RWPE2 (cell line): ENCODE measurements at regions not wholly inside any gene's neighbourhood (a gene's known extent, or its start where the extent isn't known, plus 50 kb on each side); places are given as distances from the start of the nearest gene placed in this dataset.
"Not testable (repeated sequence)": the region's sequence is repeated elsewhere in the genome, so short reads cannot be mapped to it uniquely, and the experiment has no call there.

Experiments used
- ATAC-seq: fragments of 200-7000 bp; cut with Tn5 transposase; 3 replicates; pipeline ENCODE4 v1.9.1; 2021; ENCODE audit warnings: low read depth
- DNase-seq: peaks from one replicate; pipeline ENCODE4 v3.0.0-alpha.2; 2020; ENCODE audit warnings: low spot score
- H3K27ac ChIP-seq: fragments of 450-650 bp; 2 replicates; pipeline ENCODE4 v1.5.1; 2017; ENCODE audit warnings: mild to moderate bottlenecking; ENCODE audit not compliant: poor library complexity, severe bottlenecking
- H3K27me3 ChIP-seq: fragments of 250-450 bp; sonication (Bioruptor Pico); 2 replicates; pipeline ENCODE4 v1.5.1; 2021; ENCODE audit warnings: mild to moderate bottlenecking, moderate library complexity; ENCODE audit not compliant: insufficient read depth, poor library complexity, severe bottlenecking
- H3K36me3 ChIP-seq: fragments of 250-450 bp; sonication (Bioruptor Pico); 2 replicates; pipeline ENCODE4 v1.5.1; 2020; ENCODE audit warnings: low read depth, mild to moderate bottlenecking, moderate library complexity
- H3K4me1 ChIP-seq: fragments of 250-450 bp; sonication (Bioruptor Pico); 2 replicates; pipeline ENCODE4 v1.5.1; 2021; ENCODE audit warnings: mild to moderate bottlenecking, moderate library complexity; ENCODE audit not compliant: insufficient read depth, poor library complexity, severe bottlenecking
- H3K4me3 ChIP-seq: fragments of 250-450 bp; sonication (Bioruptor Pico); 2 replicates; pipeline ENCODE4 v1.5.1; 2021; ENCODE audit warnings: mild to moderate bottlenecking, moderate library complexity; ENCODE audit not compliant: severe bottlenecking
- H3K9me3 ChIP-seq: fragments of 250-450 bp; sonication (Bioruptor Pico); 2 replicates; pipeline ENCODE4 v1.5.1; 2021; ENCODE audit warnings: mild to moderate bottlenecking, moderate library complexity; ENCODE audit not compliant: severe bottlenecking
- CTCF ChIP-seq: fragments of 450-650 bp; IDR thresholded peaks from one replicate; pipeline ENCODE4 v1.5.1; 2017; ENCODE audit warnings: mild to moderate bottlenecking, moderate library complexity; ENCODE audit not compliant: poor library complexity, severe bottlenecking

GRCh38 chr21:28590026-28590425 lies 402.7 kb downstream of the LTN1 start:
- H3K4me3 ChIP-seq = no peak overlapping the region
- H3K9me3 ChIP-seq = no peaks in the 10 kb centered on the region
- H3K27ac ChIP-seq = no peak overlapping the region
- H3K36me3 ChIP-seq = no peaks in the 10 kb centered on the region
- H3K27me3 ChIP-seq = no peaks in the 10 kb centered on the region
- H3K4me1 ChIP-seq = peaks cover 8% of the 10 kb centered on the region
- DNase-seq (no peak), ATAC-seq (no peak)
- TF ChIP-seq CTCF = no peak

- Histone ChIP-seq H3K27ac (no peak overlapping the region), H3K4me1 (peaks cover 8% of the 10 kb centered on the region), H3K9me3 (no peaks in the 10 kb centered on the region), H3K27me3 (no peaks in the 10 kb centered on the region), H3K36me3 (no peaks in the 10 kb centered on the region), H3K4me3 (no peak overlapping the region)
- DNase-seq (no peak), ATAC-seq (no peak)
- TF ChIP-seq CTCF = no peak
Measured at GRCh38 chr21:28588997-28589396, 403.7 kb downstream of the LTN1 start.

- Histone ChIP-seq H3K4me1 (peaks cover 8% of the 10 kb centered on the region), H3K27me3 (no peaks in the 10 kb centered on the region), H3K27ac (no peak overlapping the region), H3K36me3 (no peaks in the 10 kb centered on the region), H3K9me3 (no peaks in the 10 kb centered on the region), H3K4me3 (no peak overlapping the region)
- DNase-seq = no peak
- no peak for TF ChIP-seq CTCF
- peak; percentile 70 for ATAC-seq
Measured at GRCh38 chr21:28587748-28588147, 404.9 kb downstream of the LTN1 start.

DNA sequence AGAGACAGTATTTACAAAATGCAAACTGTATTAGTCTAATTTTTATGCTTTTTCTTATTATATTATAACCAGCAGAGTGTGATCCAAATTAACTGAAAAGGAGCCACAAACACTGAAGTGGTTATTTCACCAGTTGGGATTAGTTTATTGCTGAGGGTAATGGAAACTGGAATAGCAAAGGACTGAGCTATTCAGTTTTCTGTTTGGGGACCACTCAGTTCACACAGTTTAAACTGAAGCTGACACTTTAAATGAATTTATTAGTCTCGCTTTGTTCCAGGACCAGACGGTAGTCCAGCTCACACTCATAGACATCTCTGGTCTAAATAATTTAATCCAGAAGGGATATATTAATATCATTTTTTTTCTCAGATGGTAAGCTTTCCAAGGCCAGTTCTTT lies 410.7 kb downstream of the LTN1 start:
- no peak overlapping the region for H3K4me3 ChIP-seq
- ATAC-seq = no peak

DNA sequence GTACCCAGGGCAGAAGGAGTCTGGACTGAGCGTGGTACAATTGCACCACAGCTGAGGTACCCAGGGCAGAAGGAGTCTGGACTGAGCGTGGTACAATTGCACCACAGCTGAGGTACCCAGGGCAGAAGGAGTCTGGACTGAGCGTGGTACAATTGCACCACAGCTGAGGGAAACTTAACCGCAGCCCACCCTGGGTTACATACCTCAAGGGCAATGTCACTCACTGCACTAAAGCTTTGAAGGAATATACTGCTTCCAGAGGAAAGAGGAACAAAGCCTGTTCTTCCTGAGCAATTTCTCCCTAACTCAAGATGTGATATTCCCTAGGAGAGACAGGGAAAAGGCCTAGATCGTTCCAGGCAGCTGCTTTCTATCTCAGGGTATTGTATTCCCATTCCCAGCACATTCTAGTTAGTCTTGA lies 411.4 kb downstream of the LTN1 start:
- not testable (repeated sequence) for ATAC-seq, DNase-seq, H3K27ac ChIP-seq, H3K4me1 ChIP-seq, H3K9me3 ChIP-seq, H3K4me3 ChIP-seq, H3K36me3 ChIP-seq, H3K27me3 ChIP-seq

More for the DNA sequence above, 410.7 kb downstream of the LTN1 start:
- TF ChIP-seq CTCF = no peak
- Histone ChIP-seq H3K36me3 (no peaks in the 10 kb centered on the region), H3K27me3 (no peaks in the 10 kb centered on the region), H3K4me1 (no peaks in the 10 kb centered on the region), H3K27ac (no peak overlapping the region), H3K9me3 (no peaks in the 10 kb centered on the region)
- DNase-seq = no peak
